Endothelial cell (in vitro differentiated cells): ENCODE measurements at regions not wholly inside any gene's neighbourhood (a gene's known extent, or its start where the extent isn't known, plus 50 kb on each side); places are given as distances from the start of the nearest gene placed in this dataset.

Experiments used
- DNase-seq: peaks from one replicate; pipeline ENCODE4 v3.0.0; 2021; ENCODE audit warnings: low spot score
- H3K27ac Mint-ChIP-seq: one replicate; pipeline ENCODE4 v1.8.0; 2021; ENCODE audit warnings: mixed read lengths, inconsistent platforms; ENCODE audit not compliant: unreplicated experiment
- H3K27me3 Mint-ChIP-seq: one replicate; pipeline ENCODE4 v1.8.0; 2021; ENCODE audit warnings: mild to moderate bottlenecking, moderate library complexity, mixed read lengths, inconsistent platforms; ENCODE audit not compliant: unreplicated experiment
- H3K36me3 Mint-ChIP-seq: one replicate; pipeline ENCODE4 v1.8.0; 2021; ENCODE audit warnings: mild to moderate bottlenecking, low read depth, mixed read lengths, inconsistent platforms; ENCODE audit not compliant: unreplicated experiment
- H3K4me1 Mint-ChIP-seq: one replicate; pipeline ENCODE4 v1.8.0; 2021; ENCODE audit warnings: mild to moderate bottlenecking, mixed read lengths, inconsistent platforms; ENCODE audit not compliant: unreplicated experiment
- H3K4me3 Mint-ChIP-seq: one replicate; pipeline ENCODE4 v1.8.0; 2021; ENCODE audit warnings: mild to moderate bottlenecking, mixed read lengths, inconsistent platforms; ENCODE audit not compliant: unreplicated experiment
- H3K9me3 Mint-ChIP-seq: one replicate; pipeline ENCODE4 v1.8.0; 2021; ENCODE audit warnings: mixed read lengths, inconsistent platforms; ENCODE audit not compliant: unreplicated experiment
- CTCF ChIP-seq: fragments of 200-600 bp; sonication (generic); IDR thresholded peaks from one replicate; pipeline ENCODE4 v1.5.0; 2021; ENCODE audit warnings: antibody characterized with exemption; ENCODE audit not compliant: unreplicated experiment

- H3K4me1 Mint-ChIP-seq, result no peaks in the 10 kb centered on the region
- no peak overlapping the region for H3K4me3 Mint-ChIP-seq
- DNase-seq, result no peak
- no peak overlapping the region for H3K27ac Mint-ChIP-seq
- peaks cover 2% of the 10 kb centered on the region for H3K9me3 Mint-ChIP-seq
- TF ChIP-seq CTCF, result no peak
- H3K36me3 Mint-ChIP-seq, result no peaks in the 10 kb centered on the region
- no peaks in the 10 kb centered on the region for H3K27me3 Mint-ChIP-seq
These were observed 1053.4 kb upstream of the RBFOX1 start for GRCh38 chr16:6279286-6279685.

GRCh38 chr16:6274351-6274750 lies 1058.3 kb upstream of the RBFOX1 start:
- TF ChIP-seq CTCF, result no peak
- Mint-ChIP-seq H3K27me3 (no peaks in the 10 kb centered on the region), H3K4me1 (no peaks in the 10 kb centered on the region), H3K27ac (no peak overlapping the region), H3K4me3 (no peak overlapping the region), H3K9me3 (peaks cover 4% of the 10 kb centered on the region), H3K36me3 (no peaks in the 10 kb centered on the region)
- no peak for DNase-seq

GRCh38 chr16:6267682-6268081 lies 1065.0 kb upstream of the RBFOX1 start:
- DNase-seq, result no peak
- no peaks in the 10 kb centered on the region for H3K36me3 Mint-ChIP-seq
- no peaks in the 10 kb centered on the region for H3K27me3 Mint-ChIP-seq
- H3K4me3 Mint-ChIP-seq, result no peak overlapping the region
- TF ChIP-seq CTCF, result no peak
- H3K4me1 Mint-ChIP-seq, result no peaks in the 10 kb centered on the region
- no peaks in the 10 kb centered on the region for H3K9me3 Mint-ChIP-seq
- H3K27ac Mint-ChIP-seq, result no peak overlapping the region

GRCh38 chr16:6266703-6267102 lies 1065.9 kb upstream of the RBFOX1 start:
- Mint-ChIP-seq H3K27ac (no peak overlapping the region), H3K4me3 (no peak overlapping the region), H3K27me3 (no peaks in the 10 kb centered on the region), H3K36me3 (no peaks in the 10 kb centered on the region), H3K9me3 (no peaks in the 10 kb centered on the region), H3K4me1 (no peaks in the 10 kb centered on the region)
- TF ChIP-seq CTCF, result no peak
- no peak for DNase-seq

- Mint-ChIP-seq H3K4me3 (no peak overlapping the region), H3K27ac (no peak overlapping the region), H3K9me3 (no peaks in the 10 kb centered on the region), H3K4me1 (no peaks in the 10 kb centered on the region), H3K36me3 (no peaks in the 10 kb centered on the region), H3K27me3 (no peaks in the 10 kb centered on the region)
- DNase-seq, result no peak
- TF ChIP-seq CTCF, result no peak
These were observed 1066.7 kb upstream of the RBFOX1 start for GRCh38 chr16:6265968-6266367.
